IPS DF 6.9 (cell line): ENCODE measurements at regions not wholly inside any gene's neighbourhood (a gene's known extent, or its start where the extent isn't known, plus 50 kb on each side); places are given as distances from the start of the nearest gene placed in this dataset.

Experiments
- DNase-seq: peaks from one replicate; pipeline ENCODE4 v3.0.0-alpha.2; 2013; ENCODE audit warnings: low read depth, low spot score
- H3K27ac ChIP-seq: one replicate; pipeline ENCODE4 v1.5.1; 2013; ENCODE audit warnings: low read length, control low read depth
- H3K27me3 ChIP-seq: 2 replicates; pipeline ENCODE4 v1.6.1; 2013; ENCODE audit warnings: mild to moderate bottlenecking, low read length; ENCODE audit not compliant: control insufficient read depth, insufficient read depth
- H3K36me3 ChIP-seq: 2 replicates; pipeline ENCODE4 v1.6.1; 2013; ENCODE audit warnings: low read length; ENCODE audit not compliant: control insufficient read depth, insufficient read depth
- H3K4me1 ChIP-seq: 2 replicates; pipeline ENCODE4 v1.6.1; 2013; ENCODE audit warnings: low read length; ENCODE audit not compliant: control insufficient read depth, insufficient read depth
- H3K4me3 ChIP-seq: 2 replicates; pipeline ENCODE4 v1.5.1; 2013; ENCODE audit warnings: mild to moderate bottlenecking, low read length
- H3K9me3 ChIP-seq: 2 replicates; pipeline ENCODE4 v1.6.1; 2013; ENCODE audit warnings: low read length, inconsistent platforms; ENCODE audit not compliant: control insufficient read depth, insufficient read depth
- WGBS: extraction: QIAGEN DNeasy Blood & Tissue Kit; methylation state at CpG from one replicate; pipeline ENCODE4 v1.1.7; 2013; ENCODE audit warnings: mixed read lengths, missing lambda C conversion rate; ENCODE audit not compliant: insufficient read length, insufficient coverage; 5-methylcytosine and 5-hydroxymethylcytosine counted together

GRCh38 chr12:28620281-28620680 is 430.0 kb downstream of the CCDC91 start:
- no peak overlapping the region for H3K4me3 ChIP-seq
- H3K4me1 ChIP-seq, result no peaks in the 10 kb centered on the region
- H3K36me3 ChIP-seq, result no peaks in the 10 kb centered on the region
- H3K9me3 ChIP-seq, result no peaks in the 10 kb centered on the region
- no peaks in the 10 kb centered on the region for H3K27me3 ChIP-seq
- DNase-seq, result no peak
- no CpG with 5 or more reads among the region's 3 CpGs for WGBS
- no peak overlapping the region for H3K27ac ChIP-seq

GRCh38 chr12:28622406-28622805 is 432.1 kb downstream of the CCDC91 start:
- no peak overlapping the region for H3K27ac ChIP-seq

GRCh38 chr12:28626504-28626903 is 436.2 kb downstream of the CCDC91 start:
- DNase-seq, result no peak
- H3K27me3 ChIP-seq, result no peaks in the 10 kb centered on the region
- WGBS, result no CpG with 5 or more reads among the region's 3 CpGs
- no peak overlapping the region for H3K27ac ChIP-seq
- H3K9me3 ChIP-seq, result no peaks in the 10 kb centered on the region
- H3K4me3 ChIP-seq, result no peak overlapping the region
- H3K36me3 ChIP-seq, result no peaks in the 10 kb centered on the region
- no peaks in the 10 kb centered on the region for H3K4me1 ChIP-seq

More at GRCh38 chr12:28622406-28622805, 432.1 kb downstream of the CCDC91 start:
- H3K9me3 ChIP-seq, result no peaks in the 10 kb centered on the region
- no peaks in the 10 kb centered on the region for H3K4me1 ChIP-seq
- no peaks in the 10 kb centered on the region for H3K36me3 ChIP-seq
- no peak overlapping the region for H3K4me3 ChIP-seq
- no peak for DNase-seq
- no CpG with 5 or more reads among the region's 3 CpGs for WGBS
- H3K27me3 ChIP-seq, result no peaks in the 10 kb centered on the region

GRCh38 chr12:28629691-28630090 is 439.4 kb downstream of the CCDC91 start:
- Histone ChIP-seq H3K27ac (no peak overlapping the region), H3K9me3 (no peaks in the 10 kb centered on the region), H3K36me3 (no peaks in the 10 kb centered on the region), H3K4me1 (no peaks in the 10 kb centered on the region), H3K27me3 (no peaks in the 10 kb centered on the region), H3K4me3 (no peak overlapping the region)
- no CpG with 5 or more reads among the region's 7 CpGs for WGBS
- no peak for DNase-seq

- no peaks in the 10 kb centered on the region for H3K27me3 ChIP-seq
- no peak overlapping the region for H3K4me3 ChIP-seq
- WGBS, result no CpG with 5 or more reads among the region's 7 CpGs
- H3K27ac ChIP-seq, result no peak overlapping the region
- no peaks in the 10 kb centered on the region for H3K4me1 ChIP-seq
- H3K9me3 ChIP-seq, result no peaks in the 10 kb centered on the region
- H3K36me3 ChIP-seq, result no peaks in the 10 kb centered on the region
- no peak for DNase-seq
Measured at GRCh38 chr12:28631831-28632230, 441.6 kb downstream of the CCDC91 start.

GRCh38 chr12:28640519-28640918 is 450.3 kb downstream of the CCDC91 start:
- no CpG with 5 or more reads among the region's 1 CpG for WGBS

GRCh38 chr12:28645436-28645835 is 455.2 kb downstream of the CCDC91 start:
- WGBS, result no CpG with 5 or more reads among the region's 8 CpGs
- DNase-seq, result no peak
- no peak overlapping the region for H3K4me3 ChIP-seq
- H3K27ac ChIP-seq, result no peak overlapping the region
- no peaks in the 10 kb centered on the region for H3K4me1 ChIP-seq
- no peaks in the 10 kb centered on the region for H3K27me3 ChIP-seq
- no peaks in the 10 kb centered on the region for H3K36me3 ChIP-seq
- H3K9me3 ChIP-seq, result no peaks in the 10 kb centered on the region

More at GRCh38 chr12:28640519-28640918, 450.3 kb downstream of the CCDC91 start:
- Histone ChIP-seq H3K4me1 (no peaks in the 10 kb centered on the region), H3K36me3 (no peaks in the 10 kb centered on the region), H3K9me3 (no peaks in the 10 kb centered on the region), H3K27me3 (no peaks in the 10 kb centered on the region), H3K27ac (no peak overlapping the region), H3K4me3 (no peak overlapping the region)
- no peak for DNase-seq

- DNase-seq, result no peak
- Histone ChIP-seq H3K27ac (no peak overlapping the region), H3K27me3 (no peaks in the 10 kb centered on the region), H3K4me1 (no peaks in the 10 kb centered on the region), H3K4me3 (no peak overlapping the region), H3K9me3 (no peaks in the 10 kb centered on the region), H3K36me3 (no peaks in the 10 kb centered on the region)
- no CpG with 5 or more reads among the region's 13 CpGs for WGBS
Measured at GRCh38 chr12:28645891-28646290, 455.6 kb downstream of the CCDC91 start.

GRCh38 chr12:28650906-28651305 is 460.6 kb downstream of the CCDC91 start:
- no peak for DNase-seq
- H3K9me3 ChIP-seq, result no peaks in the 10 kb centered on the region
- WGBS, result no CpG with 5 or more reads among the region's 1 CpG
- H3K4me1 ChIP-seq, result no peaks in the 10 kb centered on the region
- no peak overlapping the region for H3K4me3 ChIP-seq
- no peaks in the 10 kb centered on the region for H3K27me3 ChIP-seq
- no peak overlapping the region for H3K27ac ChIP-seq
- H3K36me3 ChIP-seq, result no peaks in the 10 kb centered on the region

- no peaks in the 10 kb centered on the region for H3K36me3 ChIP-seq
- no peaks in the 10 kb centered on the region for H3K4me1 ChIP-seq
- H3K4me3 ChIP-seq, result no peak overlapping the region
- H3K9me3 ChIP-seq, result no peaks in the 10 kb centered on the region
- H3K27me3 ChIP-seq, result no peaks in the 10 kb centered on the region
- no peak for DNase-seq
- WGBS, result no CpG with 5 or more reads among the region's 1 CpG
- H3K27ac ChIP-seq, result no peak overlapping the region
Measured at GRCh38 chr12:28652239-28652638, 462.0 kb downstream of the CCDC91 start.

GRCh38 chr12:28681980-28682379 is 467.1 kb upstream of the FAR2 start:
- Histone ChIP-seq H3K27ac (no peak overlapping the region), H3K9me3 (no peaks in the 10 kb centered on the region), H3K4me1 (no peaks in the 10 kb centered on the region), H3K36me3 (no peaks in the 10 kb centered on the region), H3K27me3 (no peaks in the 10 kb centered on the region), H3K4me3 (no peak overlapping the region)
- WGBS, result no CpG with 5 or more reads among the region's 3 CpGs
- DNase-seq, result no peak
